NCI-H2196 (cell line): ENCODE measurements at regions not wholly inside any gene's neighbourhood (a gene's known extent, or its start where the extent isn't known, plus 50 kb on each side); places are given as distances from the start of the nearest gene placed in this dataset.
"Not testable (repeated sequence)": the region's sequence is repeated elsewhere in the genome, so short reads cannot be mapped to it uniquely, and the experiment has no call there.

ENCODE experiments used
- DNase-seq: peaks from one replicate; lab custom pipeline; 2025; ENCODE audit not compliant: unreplicated experiment; lab: John Stamatoyannopoulos, UW

GRCh38 chr10:78231939-78232338 is 198.3 kb downstream of the RPS24 start:
- no peak for DNase-seq

GRCh38 chr10:78236416-78237015 is 202.9 kb downstream of the RPS24 start:
- no peak for DNase-seq

- not testable (repeated sequence) for DNase-seq
Measured at GRCh38 chr10:78237951-78238350, 204.3 kb downstream of the RPS24 start.

GRCh38 chr10:78247266-78247665 is 213.6 kb downstream of the RPS24 start:
- no peak for DNase-seq

GRCh38 chr10:78247821-78248220 is 214.2 kb downstream of the RPS24 start:
- no peak for DNase-seq

GRCh38 chr10:78248651-78249464 is 215.2 kb downstream of the RPS24 start:
- DNase-seq: no peak

- DNase-seq: no peak
Measured at GRCh38 chr10:78249690-78250089, 216.0 kb downstream of the RPS24 start.

- no peak for DNase-seq
Measured at GRCh38 chr10:78250313-78251015, 216.8 kb downstream of the RPS24 start.

GRCh38 chr10:78251016-78251385 is 217.3 kb downstream of the RPS24 start:
- DNase-seq: no peak

GRCh38 chr10:78252286-78252685 is 218.6 kb downstream of the RPS24 start:
- no peak for DNase-seq

GRCh38 chr10:78253063-78253853 is 219.6 kb downstream of the RPS24 start:
- no peak for DNase-seq

GRCh38 chr10:78254013-78254412 is 220.3 kb downstream of the RPS24 start:
- DNase-seq: no peak

GRCh38 chr10:78255214-78255613 is 221.6 kb downstream of the RPS24 start:
- no peak for DNase-seq

GRCh38 chr10:78255796-78256638 is 222.4 kb downstream of the RPS24 start:
- peak; percentile 19 for DNase-seq

GRCh38 chr10:78258323-78259030 is 224.8 kb downstream of the RPS24 start:
- no peak for DNase-seq

- no peak for DNase-seq
Measured at GRCh38 chr10:78259391-78259790, 225.7 kb downstream of the RPS24 start.

- DNase-seq: no peak
Measured at GRCh38 chr10:78260141-78260540, 226.5 kb downstream of the RPS24 start.

- no peak for DNase-seq
Measured at GRCh38 chr10:78260680-78261079, 227.0 kb downstream of the RPS24 start.

- no peak for DNase-seq
Measured at GRCh38 chr10:78261291-78261690, 227.6 kb downstream of the RPS24 start.

GRCh38 chr10:78262860-78263259 is 229.2 kb downstream of the RPS24 start:
- DNase-seq: no peak
